ENCODE measurements at regions not wholly inside any gene's neighbourhood (a gene's known extent, or its start where the extent isn't known, plus 50 kb on each side); places are given as distances from the start of the nearest gene placed in this dataset.

DNA sequence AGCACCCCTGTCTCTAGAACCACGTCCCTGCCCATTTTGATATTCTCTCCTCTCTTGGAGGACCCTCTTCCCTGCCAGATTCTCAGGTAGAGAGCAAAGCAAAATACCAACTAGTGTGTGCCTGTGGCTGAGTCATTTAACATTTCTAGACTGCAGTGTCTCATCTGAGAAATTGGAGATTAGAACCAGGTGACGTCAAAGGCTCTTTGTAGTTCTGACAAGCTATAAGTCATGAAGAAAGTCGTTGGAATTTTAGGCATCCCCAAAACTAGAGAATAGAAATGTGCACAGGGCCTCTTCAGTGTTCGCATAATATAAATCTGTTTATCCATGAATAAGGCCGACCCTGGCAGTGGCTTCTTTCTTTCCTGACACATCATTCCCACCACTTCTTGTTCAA lies 74.4 kb upstream of the TANC1 start:
- Histone ChIP-seq H2AFZ (ENCODE audit: low read depth, low read length) (no peak overlapping the region), H3K9me3 (replicated peaks; ENCODE audit: control insufficient read depth, insufficient read depth, low read length) (no peaks in the 10 kb centered on the region), H3K27me3 (ENCODE audit: control insufficient read depth in 2 of 2, insufficient read depth in 2 of 2, low read length in 2 of 2) (no peaks in the 10 kb centered on the region), H3K9me1 (replicated peaks; ENCODE audit: control insufficient read depth, extremely low read depth, insufficient read depth, low read length) (no peaks in the 10 kb centered on the region), H3K36me3 (ENCODE audit: control insufficient read depth in 2 of 2, extremely low read depth in 1 of 2, insufficient read depth in 2 of 2, low read length in 2 of 2) (no peaks in the 10 kb centered on the region), H3K4me3 (replicated peaks in 1 of 3; ENCODE audit: insufficient read depth in 1 of 3, low read depth in 1 of 3, low read length in 3 of 3) (no peak overlapping the region), H3K79me2 (ENCODE audit: control insufficient read depth, insufficient read depth, low read length) (no peaks in the 10 kb centered on the region), H3K4me2 (ENCODE audit: insufficient read depth, low read length) (no peak overlapping the region), H3K4me1 (ENCODE audit: control insufficient read depth, extremely low read depth, insufficient read depth, low read length) (no peaks in the 10 kb centered on the region), H4K20me1 (replicated peaks; ENCODE audit: control insufficient read depth, extremely low read depth, insufficient read depth, low read length) (no peaks in the 10 kb centered on the region), H3K9ac (replicated peaks; ENCODE audit: extremely low read depth, insufficient read depth, low read length) (no peak overlapping the region), H3K27ac (ENCODE audit: insufficient read depth, low read depth, low read length) (no peak overlapping the region)
- no peak for FAIRE-seq
- intact Hi-C loops (cut with micrococcal nuclease): no loop called here
- DNase-seq (ENCODE audit: low read depth, low spot score): no peak
- ChIA-PET POLR2A (no interaction called here), CTCF (no interaction called here)
- dilution Hi-C loops (cut with MboI; ENCODE audit: extremely low pct_ligation_motif_present, low sequenced_read_pairs): no loop called here
- no TSS peak for BruUV-seq (replicated peaks)
- no peak for TF ChIP-seq EZH2 (IDR thresholded peaks at IDR 0.05; ENCODE audit: borderline replicate concordance, low read depth, low read length, severe bottlenecking)
- no peak for TF ChIP-seq JUN (IDR thresholded peaks at IDR 0.05; ENCODE audit: borderline replicate concordance, insufficient read depth, insufficient read length, low read depth)
- TF ChIP-seq, protein P1, sequence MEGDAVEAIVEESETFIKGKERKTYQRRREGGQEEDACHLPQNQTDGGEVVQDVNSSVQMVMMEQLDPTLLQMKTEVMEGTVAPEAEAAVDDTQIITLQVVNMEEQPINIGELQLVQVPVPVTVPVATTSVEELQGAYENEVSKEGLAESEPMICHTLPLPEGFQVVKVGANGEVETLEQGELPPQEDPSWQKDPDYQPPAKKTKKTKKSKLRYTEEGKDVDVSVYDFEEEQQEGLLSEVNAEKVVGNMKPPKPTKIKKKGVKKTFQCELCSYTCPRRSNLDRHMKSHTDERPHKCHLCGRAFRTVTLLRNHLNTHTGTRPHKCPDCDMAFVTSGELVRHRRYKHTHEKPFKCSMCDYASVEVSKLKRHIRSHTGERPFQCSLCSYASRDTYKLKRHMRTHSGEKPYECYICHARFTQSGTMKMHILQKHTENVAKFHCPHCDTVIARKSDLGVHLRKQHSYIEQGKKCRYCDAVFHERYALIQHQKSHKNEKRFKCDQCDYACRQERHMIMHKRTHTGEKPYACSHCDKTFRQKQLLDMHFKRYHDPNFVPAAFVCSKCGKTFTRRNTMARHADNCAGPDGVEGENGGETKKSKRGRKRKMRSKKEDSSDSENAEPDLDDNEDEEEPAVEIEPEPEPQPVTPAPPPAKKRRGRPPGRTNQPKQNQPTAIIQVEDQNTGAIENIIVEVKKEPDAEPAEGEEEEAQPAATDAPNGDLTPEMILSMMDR (IDR thresholded peaks at IDR 0.05; ENCODE audit: extremely low read depth in 1 of 2, insufficient read depth in 1 of 2, low read depth in 1 of 2, low read length in 2 of 2): no peak
- no peak for TF ChIP-seq FOS (IDR thresholded peaks at IDR 0.05; ENCODE audit: borderline replicate concordance, insufficient read depth, low read length)
- TF ChIP-seq POLR2AphosphoS5 (IDR thresholded peaks at IDR 0.05; ENCODE audit: insufficient read depth, low read depth, low read length): no peak
- no peak for TF ChIP-seq POLR2A (IDR thresholded peaks at IDR 0.05; ENCODE audit: low read depth, low read length)
- no peak for TF ChIP-seq MYC (IDR thresholded peaks at IDR 0.05; ENCODE audit: low read depth, low read length)
- TF ChIP-seq, protein P2, sequence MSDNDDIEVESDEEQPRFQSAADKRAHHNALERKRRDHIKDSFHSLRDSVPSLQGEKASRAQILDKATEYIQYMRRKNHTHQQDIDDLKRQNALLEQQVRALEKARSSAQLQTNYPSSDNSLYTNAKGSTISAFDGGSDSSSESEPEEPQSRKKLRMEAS (IDR thresholded peaks at IDR 0.05; ENCODE audit: insufficient read depth, insufficient read length): no peak
- no peak for TF ChIP-seq GATA2 (IDR thresholded peaks at IDR 0.05; ENCODE audit: insufficient read depth, insufficient read length, low read depth, low read length)

Data from endothelial cell of umbilical vein (primary cell).